ENCODE measurements at regions not wholly inside any gene's neighbourhood (a gene's known extent, or its start where the extent isn't known, plus 50 kb on each side); places are given as distances from the start of the nearest gene placed in this dataset.

- Histone ChIP-seq H3K4me2 (ENCODE audit: control insufficient read depth, insufficient read depth) (peak overlapping the region; percentile 51), H3K4me1 (ENCODE audit: control insufficient read depth, insufficient read depth, low read length) (peaks cover 26% of the 10 kb centered on the region), H2AFZ (ENCODE audit: control insufficient read depth, low read depth, low read length) (peak overlapping the region; percentile 68), H3K4me3 (no peak overlapping the region), H4K20me1 (ENCODE audit: control insufficient read depth, insufficient read depth) (no peaks in the 10 kb centered on the region), H3K27ac (ENCODE audit: control insufficient read depth, insufficient read depth) (peak overlapping the region; percentile 41), H3K36me3 (ENCODE audit: control insufficient read depth in 2 of 2, insufficient read depth in 2 of 2, low read length in 1 of 2) (no peaks in the 10 kb centered on the region), H3K9me3 (replicated peaks; ENCODE audit: control insufficient read depth, insufficient read depth, low read length) (no peaks in the 10 kb centered on the region; the same call in 2 of the 3 replicates), H3K9ac (ENCODE audit: control insufficient read depth, insufficient read depth, low read length) (no peak overlapping the region), H3K27me3 (replicated peaks in 1 of 2; ENCODE audit: control insufficient read depth in 2 of 2, insufficient read depth in 2 of 2, low read length in 1 of 2) (no peaks in the 10 kb centered on the region), H3K79me2 (ENCODE audit: control insufficient read depth, insufficient read depth, low read length) (no peaks in the 10 kb centered on the region)
- DNase-seq (ENCODE audit: low read depth, low spot score) = no peak
- in situ Hi-C loops (cut with MboI) = no loop called here
- ChIA-PET POLR2A (interaction anchor here (0.9 to 5.9 kb wide), 9 partner anchors 10 to 278 kb away, joined by 3 to 87 read pairs (median 7); no protein-coding TSS in a partner anchor), SMC1A (ENCODE audit: uncharacterized antibody, unreplicated experiment) (interaction anchor here (0.7 to 14.9 kb wide), 18 partner anchors 8 to 275 kb away, joined by 3 to 304 read pairs (median 9); partner anchors contain the start of gene RIPOR2), RAD21 (ENCODE audit: unreplicated experiment) (interaction anchor here (0.7 to 4.8 kb wide), 13 partner anchors 9 to 275 kb away, joined by 3 to 63 read pairs (median 9); no protein-coding TSS in a partner anchor), CTCF (interaction anchor here (1.2 to 7.8 kb wide), 15 partner anchors 9 to 198 kb away, joined by 3 to 91 read pairs (median 9); partner anchors contain the start of gene RIPOR2)
- peak; percentile 93 for ATAC-seq
- 0% methylated on average over 2 of the region's 2 CpGs for WGBS (ENCODE audit: insufficient coverage, insufficient replicate concordance, low lambda C conversion rate, missing lambda C conversion rate)
- no TSS peak for BruUV-seq (replicated peaks)
- peak; percentile 27 for FAIRE-seq
- intact Hi-C loops (cut with micrococcal nuclease; ENCODE audit: unreplicated experiment) = no loop called here
- TF ChIP-seq HDAC2 (IDR thresholded peaks at IDR 0.05) (no peak), EP300 (IDR thresholded peaks at IDR 0.05; ENCODE audit: borderline replicate concordance in 1 of 2, control insufficient read depth in 1 of 2, low read depth in 2 of 2, low read length in 2 of 2) (peak in 1 of 2 experiments; percentile 29; a peak in 1 of 4 replicates), WRNIP1 (IDR thresholded peaks at IDR 0.05; ENCODE audit: borderline replicate concordance, low read depth, low read length) (0 out of 2 replicates have a peak, but pooled peaks have one; percentile 84), CHD2 (IDR thresholded peaks at IDR 0.05; ENCODE audit: borderline replicate concordance, low read depth, low read length) (no peak), IRF4 (IDR thresholded peaks at IDR 0.05; ENCODE audit: low read depth, low read length) (peak; percentile 49; the same call in 1 of the 2 replicates), MTA2 (IDR thresholded peaks at IDR 0.05; ENCODE audit: low read depth) (peak; percentile 68), REST (IDR thresholded peaks at IDR 0.05; ENCODE audit: low read depth, low read length) (no peak), EED (IDR thresholded peaks at IDR 0.05; ENCODE audit: low read depth) (peak; percentile 62; the same call in 1 of the 2 replicates), KLF5 (IDR thresholded peaks at IDR 0.05; ENCODE audit: partially characterized antibody) (no peak), ATF7 (IDR thresholded peaks at IDR 0.05; ENCODE audit: low read depth) (peak; percentile 26; the same call in 1 of the 2 replicates), RAD21 (IDR thresholded peaks at IDR 0.05; ENCODE audit: insufficient read depth, low read depth, low read length) (peak; percentile 21; the same call in 1 of the 2 replicates), SMAD1 (IDR thresholded peaks at IDR 0.05; ENCODE audit: low read depth, partially characterized antibody) (no peak), POU2F2 (IDR thresholded peaks at IDR 0.05; ENCODE audit: borderline replicate concordance, low read depth, low read length) (peak; percentile 77; the same call in 2 of the 3 replicates), ZNF687 (IDR thresholded peaks at IDR 0.05) (0 out of 2 replicates have a peak, but pooled peaks have one; percentile 31), JUNB (IDR thresholded peaks at IDR 0.05) (peak; percentile 68), SPI1 (IDR thresholded peaks at IDR 0.05; ENCODE audit: borderline replicate concordance, insufficient read depth, low read depth, low read length) (peak; percentile 36; the same call in 1 of the 2 replicates), CREM (IDR thresholded peaks at IDR 0.05; ENCODE audit: low read depth) (0 out of 2 replicates have a peak, but pooled peaks have one; percentile 16)
Observed at GRCh38 chr6:25053875-25054371, 118.2 kb upstream of the RIPOR2 start.

Data from GM12878 (cell line).